Brain microvascular endothelial cell (primary cell): ENCODE measurements at regions not wholly inside any gene's neighbourhood (a gene's known extent, or its start where the extent isn't known, plus 50 kb on each side); places are given as distances from the start of the nearest gene placed in this dataset.

Source experiments
- DNase-seq: peaks from one replicate; pipeline ENCODE4 v3.0.0-alpha.2; 2020
- H3K27ac ChIP-seq: fragments of 250-450 bp; sonication (Bioruptor Pico); 2 replicates; pipeline ENCODE4 v1.5.1; 2020; ENCODE audit warnings: mild to moderate bottlenecking, moderate library complexity
- H3K27me3 ChIP-seq: fragments of 250-450 bp; sonication (Bioruptor Pico); replicated peaks from 2 replicates; pipeline ENCODE4 v1.5.1; 2020; ENCODE audit warnings: mild to moderate bottlenecking
- H3K36me3 ChIP-seq: fragments of 250-450 bp; sonication (Bioruptor Pico); replicated peaks from 2 replicates; pipeline ENCODE4 v1.5.1; 2020; ENCODE audit warnings: mild to moderate bottlenecking
- H3K4me3 ChIP-seq: 2 replicates; pipeline ENCODE4 v1.5.1; 2011; ENCODE audit warnings: low read depth, mild to moderate bottlenecking, control low read depth, low read length, moderate library complexity
- CTCF ChIP-seq: IDR thresholded peaks from 2 replicates; pipeline ENCODE4 v1.5.1; 2011; ENCODE audit warnings: low read depth, mild to moderate bottlenecking, moderate library complexity, low read length, control low read depth, inconsistent platforms; ENCODE audit errors: missing control alignments
- in situ Hi-C: cut with HindIII; loops from 2 replicates; pipeline ENCODE4 v1.10.0; 2017; ENCODE audit warnings: low sequenced_read_pairs, low pct_ligation_motif_present

GRCh38 chr7:106515321-106515720, 145.6 kb downstream of the CCDC71L start:
- in situ Hi-C loops = no loop called here
- H3K4me3 ChIP-seq = no peak overlapping the region
- TF ChIP-seq CTCF = no peak
- peaks cover 1% of the 10 kb centered on the region for H3K27me3 ChIP-seq
- no peak for DNase-seq
- H3K27ac ChIP-seq = no peak overlapping the region
- no peaks in the 10 kb centered on the region for H3K36me3 ChIP-seq

GRCh38 chr7:106514881-106515280, 146.1 kb downstream of the CCDC71L start:
- in situ Hi-C loops = no loop called here
- no peak for TF ChIP-seq CTCF

GRCh38 chr7:106512217-106512616, 148.7 kb downstream of the CCDC71L start:
- Histone ChIP-seq H3K4me3 (no peak overlapping the region), H3K36me3 (no peaks in the 10 kb centered on the region), H3K27me3 (no peaks in the 10 kb centered on the region), H3K27ac (no peak overlapping the region)
- DNase-seq = no peak
- no peak for TF ChIP-seq CTCF
- in situ Hi-C loops = no loop called here

More at GRCh38 chr7:106514881-106515280, 146.1 kb downstream of the CCDC71L start:
- Histone ChIP-seq H3K4me3 (no peak overlapping the region), H3K27me3 (peaks cover 1% of the 10 kb centered on the region), H3K36me3 (no peaks in the 10 kb centered on the region), H3K27ac (no peak overlapping the region)
- no peak for DNase-seq

- no peak for TF ChIP-seq CTCF
- H3K27ac ChIP-seq = no peak overlapping the region
- H3K27me3 ChIP-seq = no peaks in the 10 kb centered on the region
- in situ Hi-C loops = no loop called here
- no peaks in the 10 kb centered on the region for H3K36me3 ChIP-seq
- H3K4me3 ChIP-seq = no peak overlapping the region
- peak; percentile 31 for DNase-seq
Measured at GRCh38 chr7:106504645-106505044, 156.3 kb downstream of the CCDC71L start.

GRCh38 chr7:106504207-106504606, 156.8 kb downstream of the CCDC71L start:
- Histone ChIP-seq H3K36me3 (no peaks in the 10 kb centered on the region), H3K27ac (no peak overlapping the region), H3K4me3 (no peak overlapping the region), H3K27me3 (no peaks in the 10 kb centered on the region)
- in situ Hi-C loops = no loop called here
- TF ChIP-seq CTCF = no peak
- DNase-seq = no peak

GRCh38 chr7:106503626-106504025, 157.3 kb downstream of the CCDC71L start:
- TF ChIP-seq CTCF = no peak
- in situ Hi-C loops = no loop called here
- H3K27ac ChIP-seq = no peak overlapping the region
- no peak overlapping the region for H3K4me3 ChIP-seq
- no peaks in the 10 kb centered on the region for H3K27me3 ChIP-seq
- no peak for DNase-seq
- H3K36me3 ChIP-seq = no peaks in the 10 kb centered on the region
